Stromal cell of bone marrow (primary cell): ENCODE measurements at regions not wholly inside any gene's neighbourhood (a gene's known extent, or its start where the extent isn't known, plus 50 kb on each side); places are given as distances from the start of the nearest gene placed in this dataset.
"Not testable (repeated sequence)": the region's sequence is repeated elsewhere in the genome, so short reads cannot be mapped to it uniquely, and the experiment has no call there.

ENCODE experiments used
- DNase-seq: peaks from one replicate; pipeline ENCODE4 v3.0.0-alpha.2; 2012; ENCODE audit warnings: low read depth

- DNase-seq = no peak
Measured at GRCh38 chr7:110397927-110398660, 692.8 kb upstream of the LRRN3 start.

- no peak for DNase-seq
Measured at GRCh38 chr7:110399421-110399820, 691.5 kb upstream of the LRRN3 start.

GRCh38 chr7:110400411-110400810 lies 690.5 kb upstream of the LRRN3 start:
- DNase-seq = no peak

- no peak for DNase-seq
Measured at GRCh38 chr7:110407242-110407641, 683.7 kb upstream of the LRRN3 start.

- DNase-seq = no peak
Measured at GRCh38 chr7:110407706-110408105, 683.2 kb upstream of the LRRN3 start.

GRCh38 chr7:110412614-110413013 lies 678.3 kb upstream of the LRRN3 start:
- no peak for DNase-seq

GRCh38 chr7:110413038-110413437 lies 677.9 kb upstream of the LRRN3 start:
- DNase-seq = no peak

GRCh38 chr7:110417611-110418010 lies 673.3 kb upstream of the LRRN3 start:
- no peak for DNase-seq

GRCh38 chr7:110418659-110419280 lies 672.2 kb upstream of the LRRN3 start:
- no peak for DNase-seq

GRCh38 chr7:110420788-110421187 lies 670.1 kb upstream of the LRRN3 start:
- DNase-seq = no peak

GRCh38 chr7:110421490-110422241 lies 669.3 kb upstream of the LRRN3 start:
- no peak for DNase-seq

GRCh38 chr7:110432061-110432553 lies 658.8 kb upstream of the LRRN3 start:
- no peak for DNase-seq

GRCh38 chr7:110438926-110439325 lies 652.0 kb upstream of the LRRN3 start:
- not testable (repeated sequence) for DNase-seq

GRCh38 chr7:110442381-110442837 lies 648.5 kb upstream of the LRRN3 start:
- no peak for DNase-seq

- no peak for DNase-seq
Measured at GRCh38 chr7:110446658-110447057, 644.3 kb upstream of the LRRN3 start.

GRCh38 chr7:110448918-110449317 lies 642.0 kb upstream of the LRRN3 start:
- DNase-seq = no peak

- no peak for DNase-seq
Measured at GRCh38 chr7:110454713-110455112, 636.2 kb upstream of the LRRN3 start.

GRCh38 chr7:110461621-110462020 lies 629.3 kb upstream of the LRRN3 start:
- DNase-seq = no peak

GRCh38 chr7:110470420-110470819 lies 620.5 kb upstream of the LRRN3 start:
- no peak for DNase-seq

- DNase-seq = not testable (repeated sequence)
Measured at GRCh38 chr7:110472419-110472818, 618.5 kb upstream of the LRRN3 start.

- no peak for DNase-seq
Measured at GRCh38 chr7:110480964-110481363, 610.0 kb upstream of the LRRN3 start.

- DNase-seq = no peak
Measured at GRCh38 chr7:110483553-110483952, 607.4 kb upstream of the LRRN3 start.

- no peak for DNase-seq
Measured at GRCh38 chr7:110484356-110484755, 606.6 kb upstream of the LRRN3 start.
